Mesothelial cell of epicardium (in vitro differentiated cells): ENCODE measurements at regions not wholly inside any gene's neighbourhood (a gene's known extent, or its start where the extent isn't known, plus 50 kb on each side); places are given as distances from the start of the nearest gene placed in this dataset.

Source experiments
- DNase-seq, 2 experiments: peaks; one replicate each; pipeline ENCODE4 v3.0.0; 2021; ENCODE audit warnings: low spot score in 2 of 2; ENCODE audit not compliant: unreplicated experiment in 2 of 2
- H3K27ac Mint-ChIP-seq: 2 replicates; pipeline ENCODE4 v1.8.0; 2021; ENCODE audit warnings: mixed read lengths
- H3K27me3 Mint-ChIP-seq: 2 replicates; pipeline ENCODE4 v1.8.0; 2021; ENCODE audit warnings: low read depth, mixed read lengths
- H3K36me3 Mint-ChIP-seq: 2 replicates; pipeline ENCODE4 v1.8.0; 2021; ENCODE audit warnings: mixed read lengths
- H3K4me1 Mint-ChIP-seq: 2 replicates; pipeline ENCODE4 v1.8.0; 2021; ENCODE audit warnings: mixed read lengths
- H3K4me3 Mint-ChIP-seq: 2 replicates; pipeline ENCODE4 v1.8.0; 2021; ENCODE audit warnings: mild to moderate bottlenecking, moderate library complexity, mixed read lengths
- H3K9me3 Mint-ChIP-seq: 2 replicates; pipeline ENCODE4 v1.8.0; 2021; ENCODE audit warnings: mixed read lengths
- CTCF ChIP-seq: fragments of 200-600 bp; sonication (generic); IDR thresholded peaks from one replicate; pipeline ENCODE4 v1.5.0; 2021; ENCODE audit warnings: antibody characterized with exemption; ENCODE audit not compliant: unreplicated experiment

DNA sequence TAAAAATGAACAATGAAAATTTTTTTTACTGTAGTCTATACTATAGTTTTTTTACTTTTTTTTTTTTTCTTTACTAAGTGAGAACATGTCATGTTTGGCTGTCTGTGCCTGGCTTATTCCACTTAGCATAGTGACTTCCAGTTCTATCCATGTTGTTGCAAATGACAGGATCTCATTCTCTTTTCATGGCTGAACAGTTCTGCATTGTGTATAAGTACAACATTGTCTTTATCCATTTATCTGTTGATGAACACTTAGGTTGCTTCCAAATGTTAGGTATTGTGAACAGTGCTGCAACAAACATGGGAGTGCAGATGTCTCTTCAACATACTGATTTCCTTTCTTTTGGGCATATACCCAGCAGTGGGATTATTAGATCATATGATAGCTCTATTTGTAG lies 88.1 kb upstream of the CCDC90B start:
- H3K36me3 Mint-ChIP-seq = no peaks in the 10 kb centered on the region
- H3K4me1 Mint-ChIP-seq = no peaks in the 10 kb centered on the region
- no peak overlapping the region for H3K4me3 Mint-ChIP-seq
- H3K27ac Mint-ChIP-seq = no peak overlapping the region
- TF ChIP-seq CTCF = no peak
- H3K27me3 Mint-ChIP-seq = no peaks in the 10 kb centered on the region
- H3K9me3 Mint-ChIP-seq = peaks cover 19% of the 10 kb centered on the region
- no peak for DNase-seq

GRCh38 chr11:83371489-83371888 lies 85.3 kb upstream of the CCDC90B start:
- H3K36me3 Mint-ChIP-seq = no peaks in the 10 kb centered on the region
- no peak overlapping the region for H3K27ac Mint-ChIP-seq
- H3K9me3 Mint-ChIP-seq = peaks cover 42% of the 10 kb centered on the region

GRCh38 chr11:83367745-83368144 lies 81.6 kb upstream of the CCDC90B start:
- no peak for TF ChIP-seq CTCF
- H3K36me3 Mint-ChIP-seq = no peaks in the 10 kb centered on the region
- H3K9me3 Mint-ChIP-seq = peaks cover 24% of the 10 kb centered on the region
- no peaks in the 10 kb centered on the region for H3K27me3 Mint-ChIP-seq
- no peak for DNase-seq
- no peak overlapping the region for H3K27ac Mint-ChIP-seq
- peaks cover 3% of the 10 kb centered on the region for H3K4me1 Mint-ChIP-seq
- no peak overlapping the region for H3K4me3 Mint-ChIP-seq

More at GRCh38 chr11:83371489-83371888, 85.3 kb upstream of the CCDC90B start:
- Mint-ChIP-seq H3K4me1 (no peaks in the 10 kb centered on the region), H3K27me3 (no peaks in the 10 kb centered on the region), H3K4me3 (no peak overlapping the region)
- no peak for TF ChIP-seq CTCF
- no peak for DNase-seq

- peaks cover 3% of the 10 kb centered on the region for H3K4me1 Mint-ChIP-seq
These were observed 78.4 kb upstream of the CCDC90B start for GRCh38 chr11:83364500-83365045.

GRCh38 chr11:83363312-83363711 lies 77.1 kb upstream of the CCDC90B start:
- H3K4me3 Mint-ChIP-seq = no peak overlapping the region
- H3K27ac Mint-ChIP-seq = no peak overlapping the region
- DNase-seq = no peak
- H3K9me3 Mint-ChIP-seq = peaks cover 15% of the 10 kb centered on the region
- no peaks in the 10 kb centered on the region for H3K36me3 Mint-ChIP-seq
- peaks cover 3% of the 10 kb centered on the region for H3K4me1 Mint-ChIP-seq
- no peak for TF ChIP-seq CTCF
- H3K27me3 Mint-ChIP-seq = no peaks in the 10 kb centered on the region

More at GRCh38 chr11:83364500-83365045, 78.4 kb upstream of the CCDC90B start:
- TF ChIP-seq CTCF = no peak
- no peak for DNase-seq
- no peaks in the 10 kb centered on the region for H3K27me3 Mint-ChIP-seq
- H3K36me3 Mint-ChIP-seq = no peaks in the 10 kb centered on the region
- H3K27ac Mint-ChIP-seq = no peak overlapping the region
- peaks cover 24% of the 10 kb centered on the region for H3K9me3 Mint-ChIP-seq
- no peak overlapping the region for H3K4me3 Mint-ChIP-seq

GRCh38 chr11:83361831-83362230 lies 75.7 kb upstream of the CCDC90B start:
- Mint-ChIP-seq H3K27me3 (no peaks in the 10 kb centered on the region), H3K36me3 (peaks cover 3% of the 10 kb centered on the region), H3K4me3 (no peak overlapping the region), H3K27ac (no peak overlapping the region), H3K9me3 (peaks cover 9% of the 10 kb centered on the region), H3K4me1 (peaks cover 3% of the 10 kb centered on the region)
- TF ChIP-seq CTCF = no peak
- no peak for DNase-seq
